ENCODE measurements at regions not wholly inside any gene's neighbourhood (a gene's known extent, or its start where the extent isn't known, plus 50 kb on each side); places are given as distances from the start of the nearest gene placed in this dataset.

DNA sequence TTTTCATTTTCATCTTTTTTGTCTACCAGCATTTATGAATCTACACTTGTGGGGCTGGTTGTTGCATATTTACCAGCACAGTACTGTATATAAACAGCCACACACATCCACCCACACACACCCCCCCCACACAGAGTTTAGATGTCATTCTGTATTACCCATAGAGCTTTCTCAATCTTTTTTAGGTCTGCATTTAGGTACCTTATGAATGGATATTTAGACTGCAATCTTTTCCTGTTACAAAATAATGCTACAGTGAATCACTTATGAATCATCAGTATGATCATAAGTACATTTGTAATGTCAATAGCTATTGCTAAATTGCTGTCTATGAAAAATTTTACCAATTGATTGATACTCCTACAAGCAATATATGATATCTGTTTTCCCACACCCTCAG, 67.3 kb upstream of the STK38L start:
- no peak for DNase-seq (ENCODE audit: extremely low read depth, low read depth)
- TF ChIP-seq, protein P1, sequence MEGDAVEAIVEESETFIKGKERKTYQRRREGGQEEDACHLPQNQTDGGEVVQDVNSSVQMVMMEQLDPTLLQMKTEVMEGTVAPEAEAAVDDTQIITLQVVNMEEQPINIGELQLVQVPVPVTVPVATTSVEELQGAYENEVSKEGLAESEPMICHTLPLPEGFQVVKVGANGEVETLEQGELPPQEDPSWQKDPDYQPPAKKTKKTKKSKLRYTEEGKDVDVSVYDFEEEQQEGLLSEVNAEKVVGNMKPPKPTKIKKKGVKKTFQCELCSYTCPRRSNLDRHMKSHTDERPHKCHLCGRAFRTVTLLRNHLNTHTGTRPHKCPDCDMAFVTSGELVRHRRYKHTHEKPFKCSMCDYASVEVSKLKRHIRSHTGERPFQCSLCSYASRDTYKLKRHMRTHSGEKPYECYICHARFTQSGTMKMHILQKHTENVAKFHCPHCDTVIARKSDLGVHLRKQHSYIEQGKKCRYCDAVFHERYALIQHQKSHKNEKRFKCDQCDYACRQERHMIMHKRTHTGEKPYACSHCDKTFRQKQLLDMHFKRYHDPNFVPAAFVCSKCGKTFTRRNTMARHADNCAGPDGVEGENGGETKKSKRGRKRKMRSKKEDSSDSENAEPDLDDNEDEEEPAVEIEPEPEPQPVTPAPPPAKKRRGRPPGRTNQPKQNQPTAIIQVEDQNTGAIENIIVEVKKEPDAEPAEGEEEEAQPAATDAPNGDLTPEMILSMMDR (IDR thresholded peaks at IDR 0.05; ENCODE audit: low read depth, low read length) = no peak

GRCh38 chr12:27177706-27178105, 66.4 kb upstream of the STK38L start:
- TF ChIP-seq, protein P1 (IDR thresholded peaks at IDR 0.05; ENCODE audit: low read depth, low read length) = no peak
- no peak for DNase-seq (ENCODE audit: extremely low read depth, low read depth)

GRCh38 chr12:27178255-27178654, 65.8 kb upstream of the STK38L start:
- no peak for DNase-seq (ENCODE audit: extremely low read depth, low read depth)
- TF ChIP-seq, protein P1 (IDR thresholded peaks at IDR 0.05; ENCODE audit: low read depth, low read length) = no peak

- no peak for DNase-seq (ENCODE audit: extremely low read depth, low read depth)
- TF ChIP-seq, protein P1 (IDR thresholded peaks at IDR 0.05; ENCODE audit: low read depth, low read length) = no peak
Observed at GRCh38 chr12:27178723-27179399, 65.2 kb upstream of the STK38L start.

GRCh38 chr12:27179400-27180214, 64.5 kb upstream of the STK38L start:
- DNase-seq (ENCODE audit: extremely low read depth, low read depth) = no peak
- TF ChIP-seq, protein P1 (IDR thresholded peaks at IDR 0.05; ENCODE audit: low read depth, low read length) = no peak

DNA sequence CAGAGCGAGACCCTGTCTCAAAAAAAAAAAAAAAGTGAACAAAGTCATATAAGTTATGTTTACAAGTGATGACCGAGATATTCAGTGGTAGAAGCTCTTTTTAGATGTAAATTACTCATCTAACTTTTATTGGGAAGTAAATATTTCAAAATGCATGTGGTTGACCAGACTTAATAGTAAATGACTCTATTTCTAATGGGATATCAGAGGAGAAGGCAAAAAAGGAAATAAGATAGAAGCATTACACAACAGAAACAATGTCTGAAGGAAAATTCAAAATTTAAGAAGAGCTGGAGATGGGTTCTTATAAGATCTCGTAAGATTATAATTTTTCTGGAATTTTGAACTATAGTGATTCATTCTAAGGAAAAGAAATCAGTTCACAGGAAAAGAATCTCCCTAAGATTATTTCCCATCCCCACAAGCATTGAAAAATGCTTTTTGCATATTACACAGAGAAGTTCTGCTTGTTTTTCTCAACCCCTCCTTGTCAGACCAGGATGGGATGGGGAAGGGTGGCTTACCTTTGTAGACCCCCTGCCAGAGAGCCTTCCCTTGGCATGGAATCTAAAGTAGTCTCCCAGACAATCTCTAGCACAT, 63.1 kb upstream of the STK38L start:
- no peak for DNase-seq (ENCODE audit: extremely low read depth, low read depth)
- TF ChIP-seq, protein P1 (IDR thresholded peaks at IDR 0.05; ENCODE audit: low read depth, low read length) = no peak

DNA sequence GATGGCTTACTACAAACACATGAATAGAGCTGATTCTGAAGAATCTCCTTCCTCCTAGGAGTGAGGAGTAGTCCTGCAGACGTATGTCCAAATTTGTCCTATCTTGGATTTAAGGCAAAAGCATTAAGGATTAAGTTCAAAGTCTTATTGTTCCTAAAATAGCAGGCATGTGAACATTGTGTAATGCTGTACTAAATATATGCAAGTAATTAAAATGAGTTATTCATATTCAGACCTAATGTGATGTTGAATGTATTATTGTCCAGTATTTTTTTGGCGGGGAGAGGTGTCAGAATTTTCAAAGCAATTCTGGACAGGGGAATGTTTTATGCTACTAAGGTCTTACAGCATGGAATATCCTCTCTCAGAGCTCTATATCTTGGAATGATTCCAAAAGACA, 60.7 kb upstream of the STK38L start:
- TF ChIP-seq, protein P1 (IDR thresholded peaks at IDR 0.05; ENCODE audit: low read depth, low read length) = no peak
- no peak for DNase-seq (ENCODE audit: extremely low read depth, low read depth)
